Mucosa of stomach (tissue), 1 donor: ENCODE measurements at regions not wholly inside any gene's neighbourhood (a gene's known extent, or its start where the extent isn't known, plus 50 kb on each side); places are given as distances from the start of the nearest gene placed in this dataset.

Experiments
- H3K27me3 ChIP-seq: one replicate; pipeline ENCODE4 v1.7.0; 2013; ENCODE audit warnings: mild to moderate bottlenecking, low read length; ENCODE audit not compliant: control insufficient read depth, insufficient read depth
- H3K36me3 ChIP-seq: one replicate; pipeline ENCODE4 v1.7.0; 2013; ENCODE audit warnings: low read length; ENCODE audit not compliant: control insufficient read depth, insufficient read depth
- H3K4me1 ChIP-seq: one replicate; pipeline ENCODE4 v1.7.0; 2013; ENCODE audit warnings: mild to moderate bottlenecking, low read length; ENCODE audit not compliant: control insufficient read depth, insufficient read depth
- H3K4me3 ChIP-seq: one replicate; pipeline ENCODE4 v1.7.0; 2013; ENCODE audit warnings: low read length
- H3K9ac ChIP-seq: one replicate; pipeline ENCODE4 v1.7.0; 2013; ENCODE audit warnings: mild to moderate bottlenecking, low read length, moderate library complexity
- H3K9me3 ChIP-seq: one replicate; pipeline ENCODE4 v1.7.0; 2013; ENCODE audit warnings: mild to moderate bottlenecking, low read length, moderate library complexity; ENCODE audit not compliant: control insufficient read depth
- donor health status: Pancreatic carcinoma.

DNA sequence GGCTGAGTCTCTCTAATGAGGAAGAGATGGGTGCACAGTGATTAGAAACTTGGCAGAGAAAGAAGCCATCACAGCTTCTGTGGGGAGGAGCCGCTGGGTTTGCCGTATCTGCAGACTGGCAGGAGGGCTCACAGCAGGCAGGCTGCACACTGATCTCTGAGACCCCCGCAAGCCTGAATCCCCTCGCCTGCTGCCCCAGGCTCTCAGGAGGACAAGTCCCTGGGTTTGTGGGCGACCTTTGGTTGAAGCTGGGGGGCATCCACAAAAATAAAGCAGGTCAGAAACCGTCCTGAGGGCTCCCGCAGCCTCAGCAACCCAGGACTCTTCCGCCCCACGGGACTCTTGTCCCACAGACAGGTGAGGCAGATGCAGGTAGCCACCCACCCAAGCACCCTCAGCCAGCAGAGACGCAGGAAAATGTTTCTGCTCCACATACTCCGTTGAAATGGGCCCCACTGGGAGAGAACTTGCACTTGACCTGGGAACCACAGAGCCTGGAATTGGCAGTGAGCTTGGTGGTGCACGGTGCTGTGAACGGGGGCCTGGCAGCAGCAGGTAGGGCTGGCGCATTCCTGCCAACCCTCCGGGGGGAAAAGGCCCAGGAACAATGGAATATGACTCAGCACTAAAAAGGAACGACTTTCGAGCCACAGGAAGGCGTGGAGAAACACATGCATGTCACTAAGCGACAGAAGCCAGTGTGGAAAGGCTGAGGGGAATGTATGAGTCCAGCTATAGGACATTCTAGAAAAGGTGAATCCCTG lies 89.9 kb downstream of the YTHDF1 start:
- Histone ChIP-seq H3K9ac (no peak overlapping the region), H3K4me3 (no peak overlapping the region), H3K27me3 (peaks cover 14% of the 10 kb centered on the region), H3K4me1 (no peaks in the 10 kb centered on the region), H3K9me3 (no peaks in the 10 kb centered on the region), H3K36me3 (no peaks in the 10 kb centered on the region)

DNA sequence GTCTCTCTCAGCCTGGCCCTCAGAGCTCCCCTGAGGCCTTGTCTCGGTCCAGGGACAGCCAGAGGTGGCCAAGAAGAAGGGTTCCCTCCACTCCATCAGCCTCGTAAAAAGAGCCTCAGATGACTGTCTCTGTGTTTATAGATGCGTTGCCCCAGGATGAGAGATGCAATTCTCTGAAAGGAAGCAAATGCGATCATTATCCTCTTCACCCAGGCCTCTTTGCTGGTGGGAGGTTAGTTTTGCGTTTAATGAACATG lies 90.4 kb downstream of the YTHDF1 start:
- H3K9ac ChIP-seq: no peak overlapping the region
- H3K4me1 ChIP-seq: no peaks in the 10 kb centered on the region
- no peak overlapping the region for H3K4me3 ChIP-seq
- peaks cover 9% of the 10 kb centered on the region for H3K27me3 ChIP-seq
- no peaks in the 10 kb centered on the region for H3K36me3 ChIP-seq
- no peaks in the 10 kb centered on the region for H3K9me3 ChIP-seq

DNA sequence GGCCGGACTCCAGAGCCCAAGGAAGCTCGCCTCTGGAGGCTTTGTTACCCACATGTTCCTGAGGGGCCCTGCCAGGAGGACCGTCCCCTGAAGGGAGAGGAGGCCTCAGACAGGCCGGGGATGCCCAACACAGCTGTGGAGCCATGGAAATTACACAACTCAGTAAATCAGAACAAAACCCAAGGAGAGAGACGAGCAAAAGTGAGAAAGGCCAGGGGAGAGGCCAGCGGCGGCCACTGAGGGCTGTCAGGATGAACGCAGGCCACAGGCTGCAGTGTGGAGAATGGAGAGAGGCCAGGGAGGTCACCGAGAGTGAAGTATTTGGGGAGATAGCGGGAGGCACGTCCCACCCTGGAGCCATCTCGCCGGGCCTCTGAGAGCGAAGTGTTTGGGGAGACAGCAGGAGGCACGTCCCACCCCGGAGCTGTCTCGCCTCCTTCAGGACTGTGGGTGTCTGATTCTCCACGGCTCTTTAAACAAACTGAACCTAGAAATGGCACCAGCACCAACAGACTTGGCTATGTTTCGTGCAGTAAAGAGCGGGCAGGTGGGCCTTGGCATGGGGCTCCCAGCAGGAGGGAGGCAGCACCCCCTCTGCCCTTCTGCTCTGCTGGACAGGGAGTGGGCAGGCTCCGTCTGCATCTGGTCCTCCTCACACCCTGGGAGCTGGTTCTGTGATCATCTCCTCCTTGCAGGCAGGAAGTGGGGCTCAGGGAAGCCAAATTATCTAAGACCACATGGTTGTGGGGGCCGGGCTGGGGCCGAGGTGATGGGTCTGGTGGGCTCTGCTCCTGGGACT lies 91.0 kb downstream of the YTHDF1 start:
- no peak overlapping the region for H3K4me3 ChIP-seq
- H3K4me1 ChIP-seq: no peaks in the 10 kb centered on the region
- H3K27me3 ChIP-seq: peaks cover 7% of the 10 kb centered on the region
- no peaks in the 10 kb centered on the region for H3K36me3 ChIP-seq
- no peak overlapping the region for H3K9ac ChIP-seq
- H3K9me3 ChIP-seq: no peaks in the 10 kb centered on the region

DNA sequence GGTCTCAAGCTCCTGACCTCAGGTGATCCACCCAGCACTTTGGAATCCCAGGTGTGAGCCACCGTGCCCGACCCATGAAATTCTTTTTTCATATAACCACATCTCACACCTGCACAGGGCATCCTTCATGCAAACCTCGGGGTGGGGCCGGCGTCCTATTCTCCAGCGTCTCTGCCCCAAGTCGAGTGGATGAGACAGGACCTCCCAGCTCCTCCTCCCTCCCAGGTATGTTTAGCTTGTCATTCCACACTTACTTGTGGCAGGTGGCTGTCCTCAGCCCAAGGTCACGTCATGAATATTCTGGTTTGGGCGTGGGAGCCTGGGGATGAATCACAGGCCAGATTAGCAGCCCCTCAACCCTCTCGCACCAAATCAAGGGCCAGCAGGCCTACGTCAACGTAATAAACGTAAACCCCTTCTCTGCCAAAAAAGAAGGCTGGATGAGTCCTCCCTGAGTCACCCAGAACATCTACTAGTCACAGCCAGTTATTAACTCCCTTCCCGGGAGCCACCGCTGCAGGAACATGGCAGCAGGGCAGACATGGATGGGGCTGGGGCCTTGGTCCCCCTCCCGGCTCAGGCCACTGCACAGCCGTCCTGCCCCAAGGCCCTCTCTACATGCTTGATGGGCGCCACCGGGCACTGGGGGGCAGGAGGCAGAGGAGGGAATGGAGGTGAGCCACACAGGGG lies 91.7 kb downstream of the YTHDF1 start:
- Histone ChIP-seq H3K4me3 (no peak overlapping the region), H3K9ac (no peak overlapping the region), H3K4me1 (no peaks in the 10 kb centered on the region), H3K27me3 (peaks cover 3% of the 10 kb centered on the region), H3K9me3 (no peaks in the 10 kb centered on the region), H3K36me3 (no peaks in the 10 kb centered on the region)

DNA sequence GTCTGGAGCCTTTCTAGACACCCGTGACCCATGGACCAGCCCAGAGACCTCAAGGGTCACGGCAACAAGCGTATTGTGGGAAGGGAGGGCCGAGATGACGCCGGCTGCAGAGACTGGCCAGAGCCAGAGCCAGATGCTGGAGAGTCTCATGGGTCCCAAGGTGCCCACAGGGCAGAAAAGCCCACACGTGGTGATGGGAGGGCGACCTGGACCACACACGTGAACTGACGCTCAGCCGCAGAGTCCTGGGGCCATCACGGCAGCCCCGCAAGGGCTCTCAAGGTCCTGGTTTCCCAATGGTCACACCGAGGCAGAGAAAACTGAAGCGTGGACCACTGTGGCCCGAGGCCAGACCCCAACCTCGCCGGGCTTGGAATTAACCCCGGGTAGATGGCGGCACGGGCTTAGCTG lies 92.6 kb downstream of the YTHDF1 start:
- no peaks in the 10 kb centered on the region for H3K4me1 ChIP-seq
- H3K4me3 ChIP-seq: no peak overlapping the region
- no peak overlapping the region for H3K9ac ChIP-seq
- peaks cover 3% of the 10 kb centered on the region for H3K27me3 ChIP-seq
- H3K9me3 ChIP-seq: no peaks in the 10 kb centered on the region
- H3K36me3 ChIP-seq: no peaks in the 10 kb centered on the region

DNA sequence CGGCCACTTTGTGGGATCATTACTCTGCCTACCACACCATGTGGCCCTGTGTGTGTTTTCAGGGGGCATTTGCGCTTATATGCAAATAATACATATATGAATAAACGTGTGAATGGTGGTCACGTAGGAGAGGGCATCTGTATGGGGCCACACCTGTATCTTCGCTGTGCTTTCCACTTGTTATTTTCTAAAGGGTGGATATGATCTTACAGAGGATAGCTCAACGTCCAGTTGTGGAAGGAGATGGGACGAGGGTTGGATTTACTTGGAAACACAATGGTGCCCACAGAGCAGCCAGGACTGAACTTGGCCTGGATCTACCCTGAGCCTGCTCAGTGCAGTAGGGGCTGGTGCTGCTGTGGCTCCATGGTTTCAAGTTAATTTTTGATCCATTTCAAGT lies 93.3 kb downstream of the YTHDF1 start:
- Histone ChIP-seq H3K4me1 (no peaks in the 10 kb centered on the region), H3K9me3 (no peaks in the 10 kb centered on the region), H3K36me3 (no peaks in the 10 kb centered on the region), H3K9ac (no peak overlapping the region), H3K27me3 (peaks cover 3% of the 10 kb centered on the region), H3K4me3 (no peak overlapping the region)

DNA sequence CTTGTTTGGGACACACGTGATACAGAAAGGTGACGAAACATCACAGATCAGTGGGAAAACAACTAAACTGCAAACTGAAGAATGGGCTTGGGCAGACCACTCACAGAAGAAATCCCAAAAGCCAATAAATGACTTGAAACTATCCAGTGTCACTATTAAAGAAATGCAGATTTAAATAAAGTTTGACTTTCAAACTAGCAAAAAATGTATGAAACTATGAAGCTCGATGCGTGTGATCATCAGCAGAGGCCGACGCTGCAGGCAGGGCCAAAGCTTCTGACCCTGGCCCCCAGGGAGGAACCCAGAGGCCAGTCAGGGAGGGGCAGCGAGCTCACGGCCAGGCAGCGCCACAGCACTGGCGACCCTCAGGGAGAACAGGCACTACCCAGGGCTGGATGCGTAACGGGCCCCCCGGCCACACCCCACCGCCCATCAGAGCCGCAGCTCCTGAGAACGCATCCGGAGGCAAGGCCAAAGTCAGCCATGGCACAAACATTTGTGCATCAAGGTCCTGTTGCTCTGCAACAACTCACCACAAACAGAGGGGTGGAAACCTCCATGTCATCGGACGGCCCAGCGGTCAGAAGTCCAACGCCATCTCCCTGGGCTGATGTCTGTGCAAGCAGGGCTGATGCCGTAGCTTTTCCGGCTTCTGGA lies 94.1 kb downstream of the YTHDF1 start:
- no peaks in the 10 kb centered on the region for H3K36me3 ChIP-seq

DNA sequence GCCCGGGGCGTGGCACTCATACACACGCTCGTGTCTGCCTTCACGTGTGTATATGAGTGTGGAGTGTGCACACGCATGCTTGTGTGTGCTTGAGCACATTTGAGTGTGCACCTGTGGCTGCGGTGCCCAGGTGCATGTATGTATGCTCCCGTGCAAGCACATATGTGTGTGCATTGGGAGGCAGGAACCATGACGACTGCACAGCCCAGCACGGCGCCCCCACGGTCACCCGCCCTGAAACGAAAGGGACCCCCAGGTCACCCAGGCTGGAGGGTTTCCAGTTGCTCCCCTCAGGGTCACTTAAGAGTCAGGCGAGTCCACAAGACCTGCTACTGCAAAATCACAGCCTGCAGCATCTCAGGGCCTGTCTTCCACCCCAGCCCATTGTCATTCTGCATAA lies 94.7 kb downstream of the YTHDF1 start:
- Histone ChIP-seq H3K4me1 (no peaks in the 10 kb centered on the region), H3K9me3 (no peaks in the 10 kb centered on the region), H3K4me3 (no peak overlapping the region), H3K36me3 (no peaks in the 10 kb centered on the region), H3K27me3 (peaks cover 3% of the 10 kb centered on the region), H3K9ac (no peak overlapping the region)

More for the DNA sequence above, 94.1 kb downstream of the YTHDF1 start:
- H3K9me3 ChIP-seq: no peaks in the 10 kb centered on the region
- H3K27me3 ChIP-seq: peaks cover 3% of the 10 kb centered on the region
- no peak overlapping the region for H3K9ac ChIP-seq
- H3K4me3 ChIP-seq: no peak overlapping the region
- no peaks in the 10 kb centered on the region for H3K4me1 ChIP-seq

DNA sequence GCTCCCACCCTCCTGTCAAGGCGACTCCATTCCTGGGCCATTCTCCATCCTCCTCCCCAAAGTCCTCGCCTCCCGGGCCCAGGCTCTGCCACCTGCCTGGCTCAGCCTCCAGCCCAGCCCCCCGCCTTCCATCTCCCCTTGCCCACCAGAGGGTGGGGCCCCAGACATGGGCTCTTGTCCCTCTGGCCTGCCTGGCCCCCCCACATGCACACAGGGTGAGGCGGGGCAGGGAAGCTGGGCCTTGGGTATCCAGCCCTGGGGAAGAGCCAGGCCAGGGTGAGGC lies 95.2 kb downstream of the YTHDF1 start:
- Histone ChIP-seq H3K4me1 (no peaks in the 10 kb centered on the region), H3K36me3 (no peaks in the 10 kb centered on the region), H3K27me3 (peaks cover 6% of the 10 kb centered on the region), H3K9me3 (no peaks in the 10 kb centered on the region), H3K4me3 (no peak overlapping the region), H3K9ac (no peak overlapping the region)

DNA sequence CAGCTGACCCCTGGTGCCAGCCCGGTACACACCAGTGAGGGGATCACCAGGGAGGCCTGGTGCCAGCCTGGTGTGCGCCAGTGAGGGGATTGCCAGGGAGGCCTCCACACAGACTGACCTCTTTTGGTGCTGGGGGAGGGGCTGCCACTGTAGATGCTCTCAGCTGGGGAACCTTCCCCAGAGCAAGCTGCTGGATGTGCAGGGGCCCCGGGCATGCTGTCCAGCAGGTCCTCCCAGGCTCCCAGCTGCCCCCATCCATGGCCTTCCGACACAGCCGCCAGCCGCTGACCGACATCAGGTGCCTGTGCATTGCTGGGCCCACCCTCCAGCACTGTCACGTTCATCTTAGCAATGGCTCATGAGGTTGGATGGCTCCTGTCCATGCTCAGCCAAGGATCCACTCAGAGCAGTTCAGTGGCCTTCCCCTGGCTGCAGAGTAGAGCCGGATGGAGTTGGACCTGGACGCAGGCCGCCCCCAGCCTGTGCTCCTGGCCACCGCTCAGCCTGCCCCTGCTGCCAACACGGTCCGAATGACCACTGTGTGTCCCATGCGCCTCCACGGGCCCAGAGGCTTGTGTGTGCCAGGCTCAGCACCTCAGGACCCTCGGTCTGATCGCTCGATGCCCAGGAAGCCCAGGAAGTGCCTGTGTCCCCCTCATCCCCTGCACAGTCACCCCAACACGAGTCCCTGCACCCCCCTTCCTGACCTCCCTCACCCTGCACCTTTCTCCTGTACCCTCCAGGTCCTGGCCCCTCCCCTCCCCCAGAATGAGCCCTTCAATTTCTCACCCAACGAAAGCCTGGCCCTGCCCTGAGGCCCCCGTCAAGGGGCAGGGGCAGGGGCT lies 95.7 kb downstream of the YTHDF1 start:
- no peak overlapping the region for H3K9ac ChIP-seq
- peaks cover 8% of the 10 kb centered on the region for H3K27me3 ChIP-seq
- H3K36me3 ChIP-seq: no peaks in the 10 kb centered on the region
- H3K4me1 ChIP-seq: no peaks in the 10 kb centered on the region
- H3K9me3 ChIP-seq: no peaks in the 10 kb centered on the region
- no peak overlapping the region for H3K4me3 ChIP-seq

DNA sequence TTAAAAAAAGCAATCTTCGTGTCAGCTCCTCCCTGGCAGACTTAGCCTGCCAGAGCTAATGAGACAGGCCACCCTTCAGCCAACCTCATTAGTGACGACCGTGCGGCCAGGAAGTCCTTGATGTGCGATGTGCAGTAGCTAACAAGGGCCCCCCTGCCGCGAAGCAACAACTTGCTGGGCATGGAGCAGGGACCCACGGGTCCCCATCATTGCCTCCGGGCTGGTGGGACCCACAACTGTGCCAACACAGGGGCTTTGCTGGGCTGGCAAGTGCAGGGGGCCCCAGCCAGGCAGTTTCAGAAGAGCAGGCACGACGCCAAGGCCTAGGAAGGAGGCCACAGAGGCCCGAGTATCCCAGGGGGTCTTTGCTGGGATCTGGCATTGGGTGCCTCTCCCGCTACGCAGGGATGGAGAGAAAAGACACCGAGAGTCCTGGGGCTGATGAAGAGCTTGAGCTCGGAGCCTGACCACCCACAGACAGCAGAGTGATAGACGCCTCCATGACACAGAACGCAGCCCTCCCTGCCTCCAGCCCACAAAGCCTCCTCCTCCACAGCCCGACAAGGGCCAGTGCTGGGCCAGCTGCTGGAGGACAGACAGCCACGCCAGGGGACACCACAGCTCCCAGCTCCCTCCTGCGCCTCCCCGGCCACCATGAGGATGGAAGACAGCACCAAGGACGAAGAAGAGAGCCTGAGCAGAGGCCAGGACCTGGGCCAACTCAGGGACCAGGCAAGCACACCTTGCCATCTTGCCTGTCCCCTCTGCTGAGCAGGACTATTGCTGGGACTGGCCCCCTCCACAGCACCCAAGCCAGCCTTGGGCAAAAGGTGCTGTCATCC lies 96.6 kb downstream of the YTHDF1 start:
- Histone ChIP-seq H3K9ac (no peak overlapping the region), H3K36me3 (no peaks in the 10 kb centered on the region), H3K27me3 (peaks cover 8% of the 10 kb centered on the region), H3K4me3 (no peak overlapping the region), H3K9me3 (no peaks in the 10 kb centered on the region), H3K4me1 (no peaks in the 10 kb centered on the region)
